Astrocyte (in vitro differentiated cells and primary cell): ENCODE measurements at regions not wholly inside any gene's neighbourhood (a gene's known extent, or its start where the extent isn't known, plus 50 kb on each side); places are given as distances from the start of the nearest gene placed in this dataset.

Source experiments
- EZH2 ChIP-seq: IDR thresholded peaks from 2 replicates; pipeline ENCODE4 v1.6.1; 2012; ENCODE audit warnings: mild to moderate bottlenecking, low read length, inconsistent platforms; ENCODE audit not compliant: insufficient read depth
- TF ChIP-seq, protein P1 (sequence below): IDR thresholded peaks from 2 replicates; pipeline ENCODE4 v1.5.1; 2011; ENCODE audit warnings: low read depth, mild to moderate bottlenecking, inconsistent platforms, low read length, moderate library complexity; ENCODE audit not compliant: insufficient read depth

DNA sequence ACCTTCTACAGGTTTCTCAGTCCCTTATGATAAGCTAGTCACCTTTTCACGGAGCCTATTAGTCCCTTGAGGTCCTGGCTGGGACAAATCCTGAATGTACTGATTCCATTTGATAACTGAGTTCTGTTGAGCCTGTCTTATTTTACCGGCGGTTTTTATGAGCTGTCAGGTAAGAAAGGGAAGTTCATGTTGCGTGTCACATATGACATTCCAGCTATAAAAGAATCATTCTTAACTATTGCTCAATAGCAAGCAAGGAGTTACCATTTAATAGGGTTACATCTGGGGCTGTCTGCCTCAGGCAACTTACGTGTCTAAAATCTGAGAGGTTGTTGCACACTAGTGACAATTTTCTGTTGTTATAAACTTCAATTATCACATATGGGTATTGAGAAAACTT, 394.6 kb downstream of the TECRL start:
- TF ChIP-seq, protein P1, sequence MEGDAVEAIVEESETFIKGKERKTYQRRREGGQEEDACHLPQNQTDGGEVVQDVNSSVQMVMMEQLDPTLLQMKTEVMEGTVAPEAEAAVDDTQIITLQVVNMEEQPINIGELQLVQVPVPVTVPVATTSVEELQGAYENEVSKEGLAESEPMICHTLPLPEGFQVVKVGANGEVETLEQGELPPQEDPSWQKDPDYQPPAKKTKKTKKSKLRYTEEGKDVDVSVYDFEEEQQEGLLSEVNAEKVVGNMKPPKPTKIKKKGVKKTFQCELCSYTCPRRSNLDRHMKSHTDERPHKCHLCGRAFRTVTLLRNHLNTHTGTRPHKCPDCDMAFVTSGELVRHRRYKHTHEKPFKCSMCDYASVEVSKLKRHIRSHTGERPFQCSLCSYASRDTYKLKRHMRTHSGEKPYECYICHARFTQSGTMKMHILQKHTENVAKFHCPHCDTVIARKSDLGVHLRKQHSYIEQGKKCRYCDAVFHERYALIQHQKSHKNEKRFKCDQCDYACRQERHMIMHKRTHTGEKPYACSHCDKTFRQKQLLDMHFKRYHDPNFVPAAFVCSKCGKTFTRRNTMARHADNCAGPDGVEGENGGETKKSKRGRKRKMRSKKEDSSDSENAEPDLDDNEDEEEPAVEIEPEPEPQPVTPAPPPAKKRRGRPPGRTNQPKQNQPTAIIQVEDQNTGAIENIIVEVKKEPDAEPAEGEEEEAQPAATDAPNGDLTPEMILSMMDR, result no peak
- TF ChIP-seq EZH2, result no peak
